CD4-positive, alpha-beta T cell treated with Interleukin-15 for 1 hour (primary cell): ENCODE measurements at regions not wholly inside any gene's neighbourhood (a gene's known extent, or its start where the extent isn't known, plus 50 kb on each side); places are given as distances from the start of the nearest gene placed in this dataset.
"Not testable (repeated sequence)": the region's sequence is repeated elsewhere in the genome, so short reads cannot be mapped to it uniquely, and the experiment has no call there.

ENCODE experiments used
- DNase-seq: peaks from one replicate; pipeline ENCODE4 v3.0.0-alpha.2; 2020

- DNase-seq = no peak
These were observed 427.3 kb downstream of the BTG1 start for GRCh38 chr12:91718326-91718725.

- no peak for DNase-seq
These were observed 427.8 kb downstream of the BTG1 start for GRCh38 chr12:91717804-91718203.

- not testable (repeated sequence) for DNase-seq
These were observed 433.7 kb downstream of the BTG1 start for GRCh38 chr12:91711925-91712324.

GRCh38 chr12:91706466-91706865, 439.2 kb downstream of the BTG1 start:
- no peak for DNase-seq

GRCh38 chr12:91704446-91704845, 441.2 kb downstream of the BTG1 start:
- no peak for DNase-seq

GRCh38 chr12:91703491-91704283, 442.0 kb downstream of the BTG1 start:
- no peak for DNase-seq

GRCh38 chr12:91702843-91703425, 442.7 kb downstream of the BTG1 start:
- no peak for DNase-seq

GRCh38 chr12:91695964-91696363, 449.7 kb downstream of the BTG1 start:
- DNase-seq = no peak

- not testable (repeated sequence) for DNase-seq
These were observed 450.2 kb downstream of the BTG1 start for GRCh38 chr12:91695406-91695805.

GRCh38 chr12:91690531-91690930, 455.1 kb downstream of the BTG1 start:
- no peak for DNase-seq

GRCh38 chr12:91687052-91688017, 458.3 kb downstream of the BTG1 start:
- DNase-seq = no peak

- DNase-seq = no peak
These were observed 459.7 kb downstream of the BTG1 start for GRCh38 chr12:91685917-91686316.

- DNase-seq = no peak
These were observed 463.9 kb downstream of the BTG1 start for GRCh38 chr12:91681751-91682150.

GRCh38 chr12:91680864-91681263, 464.8 kb downstream of the BTG1 start:
- no peak for DNase-seq

GRCh38 chr12:91677556-91677955, 468.1 kb downstream of the BTG1 start:
- DNase-seq = no peak

- DNase-seq = no peak
These were observed 470.2 kb downstream of the BTG1 start for GRCh38 chr12:91675401-91675800.

GRCh38 chr12:91672130-91672529, 473.5 kb downstream of the BTG1 start:
- DNase-seq = no peak

GRCh38 chr12:91667694-91668093, 478.0 kb downstream of the BTG1 start:
- DNase-seq = no peak

GRCh38 chr12:91663744-91664143, 481.1 kb upstream of the DCN start:
- no peak for DNase-seq

- no peak for DNase-seq
These were observed 480.7 kb upstream of the DCN start for GRCh38 chr12:91663310-91663709.

GRCh38 chr12:91662021-91662420, 479.4 kb upstream of the DCN start:
- DNase-seq = no peak

GRCh38 chr12:91657032-91657431, 474.4 kb upstream of the DCN start:
- DNase-seq = no peak

GRCh38 chr12:91655966-91656365, 473.3 kb upstream of the DCN start:
- DNase-seq = no peak

- DNase-seq = no peak
These were observed 471.5 kb upstream of the DCN start for GRCh38 chr12:91654087-91654486.
